ENCODE measurements at regions not wholly inside any gene's neighbourhood (a gene's known extent, or its start where the extent isn't known, plus 50 kb on each side); places are given as distances from the start of the nearest gene placed in this dataset.

GRCh38 chr7:32169228-32169627, 99.0 kb upstream of the PDE1C start:
- FAIRE-seq: no peak

GRCh38 chr7:32167815-32168214, 97.6 kb upstream of the PDE1C start:
- FAIRE-seq: no peak

GRCh38 chr7:32167256-32167655, 97.0 kb upstream of the PDE1C start:
- FAIRE-seq: no peak

DNA sequence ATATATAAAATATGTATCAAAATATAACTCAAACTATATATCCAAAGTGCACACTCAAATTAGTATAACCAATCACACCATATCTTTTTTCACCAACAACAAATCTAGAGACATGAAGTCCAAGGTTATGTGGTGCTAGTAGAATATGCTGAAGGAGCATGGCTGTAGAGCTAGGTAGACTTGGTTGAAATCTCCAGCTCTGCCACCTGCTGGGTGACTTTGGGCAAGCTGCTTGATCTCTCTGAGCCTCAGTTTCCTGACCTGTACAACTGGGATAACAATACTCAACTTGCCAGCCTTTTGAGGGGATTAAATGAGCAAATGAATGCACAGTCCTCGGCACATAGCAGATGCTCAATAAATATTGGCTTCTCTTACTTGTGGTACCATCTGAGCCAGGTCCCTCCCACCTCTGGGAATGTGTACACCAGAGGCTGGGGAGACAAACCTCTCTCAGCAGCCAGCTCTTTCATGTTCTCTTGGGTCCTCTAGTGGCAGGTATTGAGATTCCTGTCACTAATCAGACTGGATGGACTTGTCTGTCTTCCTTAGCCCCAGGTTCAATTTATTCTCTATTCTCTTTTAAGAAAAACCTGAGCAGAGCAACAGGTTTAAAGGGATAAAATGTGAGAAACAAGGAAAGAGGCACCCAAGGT, 94.3 kb upstream of the PDE1C start:
- FAIRE-seq: no peak

DNA sequence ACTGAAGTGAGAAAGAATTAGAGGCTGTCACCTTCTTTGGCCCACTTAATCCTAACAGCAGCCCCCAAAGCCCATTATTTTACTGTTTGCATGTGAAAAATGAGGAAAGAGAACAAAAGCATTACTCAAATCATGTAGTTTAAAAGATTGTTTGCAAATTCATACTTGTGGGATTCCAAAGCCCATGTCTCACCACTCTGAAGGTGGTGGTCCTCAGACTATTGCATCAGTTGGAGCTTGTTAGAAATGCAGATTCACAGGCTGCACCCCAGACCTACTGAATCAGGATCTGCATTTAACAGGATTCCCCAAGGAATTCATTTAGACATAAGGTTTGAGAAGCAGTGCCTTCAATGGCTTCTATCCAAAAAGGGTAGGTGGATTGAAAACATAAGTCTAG, 93.7 kb upstream of the PDE1C start:
- FAIRE-seq: no peak

DNA sequence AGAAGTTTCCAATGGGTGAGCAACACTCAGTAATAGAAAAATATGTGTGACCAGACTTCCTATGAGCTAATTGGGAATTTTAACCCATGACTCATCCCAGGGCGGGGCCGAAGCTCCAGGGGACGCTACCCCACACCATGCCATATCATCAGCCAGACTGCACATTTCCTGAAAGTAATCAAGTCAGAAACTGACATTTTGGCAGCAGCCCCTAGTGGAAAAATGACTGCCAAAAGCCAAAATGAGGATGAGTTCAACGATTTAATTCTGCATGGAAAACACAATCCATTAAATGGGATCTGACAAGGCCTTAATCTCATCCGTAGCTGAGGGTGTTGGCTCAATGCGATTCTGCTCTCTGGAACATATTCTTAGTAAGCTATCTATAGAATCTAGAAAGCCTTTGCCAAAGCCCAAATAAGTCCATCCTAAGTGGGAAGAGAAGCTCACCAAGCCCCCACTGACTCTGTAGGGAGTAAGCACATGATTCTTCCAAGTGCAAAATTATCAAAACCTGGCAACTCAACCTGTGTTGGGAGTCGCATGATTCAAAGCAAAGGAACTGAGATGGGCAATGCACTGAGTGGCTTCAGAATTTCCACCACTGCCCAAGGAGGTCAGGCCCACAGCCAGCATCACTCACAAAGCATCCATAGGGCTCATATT, 93.1 kb upstream of the PDE1C start:
- FAIRE-seq: no peak

- no peak for FAIRE-seq
These were observed 91.5 kb upstream of the PDE1C start for GRCh38 chr7:32161708-32162107.

GRCh38 chr7:32158751-32159745, 88.8 kb upstream of the PDE1C start:
- no peak for FAIRE-seq

GRCh38 chr7:32158076-32158475, 87.9 kb upstream of the PDE1C start:
- FAIRE-seq: no peak

- FAIRE-seq: no peak
These were observed 85.5 kb upstream of the PDE1C start for GRCh38 chr7:32155712-32156111.

DNA sequence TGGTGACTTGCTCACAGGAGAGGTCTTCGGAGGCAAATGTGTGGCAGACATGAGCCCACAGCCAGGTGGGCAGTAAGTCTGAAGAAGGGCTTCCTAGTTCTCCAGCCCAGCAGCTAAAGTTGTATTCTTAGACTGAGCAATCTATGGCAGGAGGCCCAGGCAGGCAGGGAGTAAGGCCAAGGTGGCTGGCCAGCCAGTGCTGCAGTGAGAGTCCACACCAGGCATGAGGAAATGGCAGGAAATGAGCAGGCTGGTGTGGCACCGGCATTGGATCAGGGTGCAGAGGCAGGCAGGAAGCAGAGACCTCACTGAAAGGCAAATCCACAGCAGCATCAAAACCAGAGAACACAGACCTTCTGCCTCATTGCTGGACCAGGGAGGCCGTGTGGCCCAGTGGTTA, 84.6 kb upstream of the PDE1C start:
- FAIRE-seq: no peak

DNA sequence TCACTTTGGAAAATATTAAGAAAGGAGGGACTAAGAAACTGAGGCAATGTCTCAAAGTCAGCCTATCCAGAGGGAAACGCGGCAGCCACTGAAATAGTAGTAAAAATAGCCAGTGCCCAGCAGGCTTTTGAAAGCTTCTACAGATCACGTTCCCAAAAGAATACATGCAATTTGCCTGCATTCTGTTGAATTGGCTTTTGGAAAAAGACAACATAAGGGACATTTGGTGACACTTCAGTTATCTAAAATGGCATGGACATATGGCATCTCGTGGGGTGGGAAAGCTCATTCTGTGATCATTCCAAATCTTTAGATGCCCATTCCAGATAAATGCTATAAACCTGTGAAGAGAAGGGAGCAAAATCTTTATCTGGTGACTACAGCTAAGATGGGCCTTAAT, 82.8 kb upstream of the PDE1C start:
- no peak for FAIRE-seq

- no peak for FAIRE-seq
These were observed 82.4 kb upstream of the PDE1C start for GRCh38 chr7:32152576-32152975.

GRCh38 chr7:32150589-32150988, 80.4 kb upstream of the PDE1C start:
- no peak for FAIRE-seq

DNA sequence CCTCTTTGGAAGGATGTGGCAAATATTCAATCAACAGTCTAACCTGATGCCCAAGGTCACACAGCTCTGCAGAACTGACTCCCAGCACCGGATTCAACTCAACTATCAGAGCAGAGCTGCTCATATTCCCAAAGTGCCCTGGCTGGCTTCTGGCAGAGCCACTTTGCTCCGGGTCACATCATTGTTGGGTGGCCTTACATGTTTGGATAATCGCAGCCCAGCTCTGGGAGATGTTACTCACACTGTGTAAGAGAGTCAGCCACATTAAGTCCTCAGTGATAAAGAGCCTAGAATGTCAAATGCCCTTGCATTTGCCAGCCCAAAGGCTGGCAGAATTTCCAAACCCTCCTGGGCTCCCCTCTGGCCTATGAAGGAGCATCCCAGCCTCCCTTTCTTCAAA, 79.8 kb upstream of the PDE1C start:
- FAIRE-seq: no peak

DNA sequence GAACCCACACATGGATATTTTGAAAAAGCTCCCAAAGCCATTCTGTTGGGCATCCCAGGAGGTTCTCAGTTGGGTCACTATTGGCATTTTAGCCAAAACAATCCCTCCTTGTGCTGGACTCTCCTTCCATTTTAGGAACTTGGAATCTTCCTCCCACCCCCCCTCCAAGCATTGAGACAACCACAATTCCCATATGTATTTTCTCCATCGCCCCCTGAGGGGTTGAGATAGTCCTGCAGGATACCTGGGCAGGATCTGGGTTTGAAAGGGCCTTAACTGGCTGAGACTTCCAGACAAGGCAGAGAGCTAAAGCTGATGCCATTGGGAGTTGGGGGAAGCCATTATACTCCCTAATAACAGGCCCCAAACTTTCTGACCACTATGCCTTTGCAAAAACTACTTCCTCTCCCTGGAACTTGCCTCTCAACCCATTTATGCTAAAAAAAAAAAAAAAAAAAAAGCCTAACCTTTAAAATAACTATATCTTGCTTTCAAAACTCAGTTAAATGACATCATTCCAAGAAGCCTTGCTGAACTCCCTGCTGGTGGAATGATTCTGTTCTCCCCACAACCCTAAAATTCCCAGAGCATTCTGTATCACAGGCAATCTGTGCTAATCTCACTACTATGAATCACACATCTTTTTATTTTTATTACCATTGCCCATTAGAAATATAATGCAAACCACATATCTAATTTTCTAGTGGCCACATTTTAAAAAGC, 77.5 kb upstream of the PDE1C start:
- FAIRE-seq: no peak

DNA sequence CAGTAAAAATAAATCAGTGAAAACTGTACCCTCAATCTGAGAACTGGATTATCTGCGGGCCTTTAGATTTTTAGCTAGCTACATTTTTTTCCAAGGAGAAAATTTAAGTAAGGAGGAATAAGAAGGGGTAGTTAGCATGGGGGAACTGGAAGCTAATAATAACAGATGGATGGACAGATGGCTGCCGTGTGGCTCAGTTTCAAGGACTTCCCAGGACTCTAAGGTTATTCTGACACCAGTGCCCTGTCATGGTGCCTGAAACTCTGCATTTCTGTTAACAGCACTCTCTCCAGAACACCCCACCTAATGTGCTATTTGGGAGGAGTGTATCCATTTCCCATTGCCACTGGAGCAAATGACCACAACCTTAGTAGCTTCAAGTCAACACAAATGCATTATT, 75.7 kb upstream of the PDE1C start:
- no peak for FAIRE-seq

DNA sequence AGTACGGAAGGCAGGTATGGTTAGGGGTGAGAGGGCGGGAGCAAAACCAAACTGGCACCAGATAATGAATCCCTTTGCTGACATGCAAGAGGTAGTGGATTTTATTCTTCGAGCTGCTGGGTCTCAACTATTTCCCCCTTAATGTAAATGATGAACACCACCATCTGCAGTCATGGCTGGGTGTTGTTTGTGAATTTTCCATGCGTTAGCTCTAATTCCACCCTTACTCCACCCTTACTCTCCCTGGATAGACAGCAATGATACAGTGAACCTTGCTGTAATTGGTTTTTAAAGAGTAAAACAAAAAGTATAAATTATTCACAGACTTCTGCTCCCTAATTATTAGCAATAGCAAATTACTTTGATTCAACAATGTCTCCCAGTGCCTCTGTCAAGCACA, 74.5 kb upstream of the PDE1C start:
- FAIRE-seq: no peak

DNA sequence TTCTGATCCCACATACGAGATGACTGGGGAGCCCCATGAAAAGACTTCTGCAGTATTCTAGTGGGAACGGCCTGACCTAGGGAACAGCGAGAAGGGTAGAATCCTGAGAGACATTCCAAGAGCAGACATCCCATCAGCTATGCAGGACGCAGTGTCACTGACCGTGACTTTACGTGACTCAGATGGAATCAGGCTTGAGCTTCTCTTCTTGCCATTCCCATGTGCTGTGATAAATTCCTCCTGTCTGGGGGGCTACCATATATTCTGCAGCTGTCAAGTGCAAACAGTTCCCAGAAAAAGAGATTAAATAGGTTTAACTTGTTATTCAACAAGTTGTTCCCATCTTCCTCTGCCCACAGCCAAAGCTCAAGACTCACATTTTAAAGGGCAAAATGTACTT, 73.1 kb upstream of the PDE1C start:
- FAIRE-seq: no peak

DNA sequence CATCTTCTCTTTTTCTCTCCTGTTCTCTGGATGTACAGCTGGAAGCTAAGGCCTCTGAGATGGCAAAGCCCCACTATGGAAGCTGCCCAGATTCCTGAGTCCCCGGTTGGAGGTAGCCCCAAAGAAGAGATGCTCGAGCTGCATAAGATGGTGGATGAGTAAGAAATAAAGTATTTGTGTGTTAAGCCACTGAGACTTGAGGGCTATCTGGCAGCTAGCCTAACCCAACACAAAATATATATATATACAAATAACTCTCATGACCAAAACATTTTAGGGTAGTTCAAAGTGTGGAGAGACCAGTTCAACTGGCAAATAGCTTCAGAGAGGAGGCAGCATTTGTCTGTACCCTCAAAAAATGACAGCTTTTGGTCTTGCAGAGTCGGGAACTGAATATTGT, 72.4 kb upstream of the PDE1C start:
- no peak for FAIRE-seq

DNA sequence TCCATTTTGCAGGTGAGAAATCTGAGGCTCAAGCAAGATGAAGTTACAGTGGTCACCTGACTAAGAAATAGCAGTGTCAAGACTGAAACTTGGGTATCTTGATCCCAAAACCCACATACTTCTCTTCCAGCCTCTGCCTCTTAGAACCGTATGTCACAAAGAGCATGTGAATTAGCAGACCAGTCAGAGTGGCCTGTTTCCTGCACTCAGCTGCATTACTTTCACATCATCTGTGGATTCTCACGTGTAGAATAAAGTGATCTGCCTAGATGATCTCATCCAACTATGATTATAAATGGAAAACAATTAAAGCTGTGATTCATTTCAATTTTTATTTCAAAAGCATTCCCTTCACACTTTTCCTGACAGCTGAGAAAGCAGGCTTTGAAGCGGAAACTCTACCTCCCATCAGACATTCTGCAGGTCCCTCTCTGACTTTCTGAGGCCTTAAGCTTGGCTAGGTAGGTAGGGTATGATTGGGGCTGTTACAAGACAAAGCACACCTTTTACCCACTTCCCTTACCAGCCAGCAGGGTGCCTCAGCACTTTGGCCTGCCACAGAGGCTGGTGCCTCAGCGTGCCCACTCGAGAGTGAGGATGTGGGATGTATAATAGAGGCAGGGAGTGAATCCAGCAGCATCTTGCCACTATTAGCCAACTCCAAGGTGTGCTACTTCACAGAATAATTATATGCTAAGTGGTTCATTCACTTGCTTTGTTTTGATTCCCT, 70.2 kb upstream of the PDE1C start:
- FAIRE-seq: no peak

GRCh38 chr7:32137059-32137458, 66.9 kb upstream of the PDE1C start:
- FAIRE-seq: no peak

All from islet of Langerhans (tissue), 1 donor.